Lower leg skin (tissue), 3 donors: ENCODE measurements at regions not wholly inside any gene's neighbourhood (a gene's known extent, or its start where the extent isn't known, plus 50 kb on each side); places are given as distances from the start of the nearest gene placed in this dataset.

ENCODE experiments used
- CTCF ChIP-seq, 3 donors: fragments of 450-650 bp; IDR thresholded peaks; one replicate each; pipeline ENCODE4 v1.5.1; 2016; ENCODE audit warnings: antibody characterized with exemption in 3 of 3, mild to moderate bottlenecking in 3 of 3, moderate library complexity in 2 of 3
- POLR2A ChIP-seq, 2 donors: fragments of 450-650 bp; IDR thresholded peaks; one replicate each; pipeline ENCODE4 v1.6.1; 2016 to 2017; ENCODE audit warnings: antibody characterized with exemption in 2 of 2, mild to moderate bottlenecking in 1 of 2, moderate library complexity in 1 of 2

GRCh38 chrX:20545538-20545937 is 278.8 kb upstream of the RPS6KA3 start:
- TF ChIP-seq CTCF (IDR thresholded peaks at IDR 0.05) (no peak), POLR2A (IDR thresholded peaks at IDR 0.05) (no peak)
